Parathyroid adenoma (tissue), 2 donors: ENCODE measurements at regions not wholly inside any gene's neighbourhood (a gene's known extent, or its start where the extent isn't known, plus 50 kb on each side); places are given as distances from the start of the nearest gene placed in this dataset.
"Not testable (repeated sequence)": the region's sequence is repeated elsewhere in the genome, so short reads cannot be mapped to it uniquely, and the experiment has no call there.

Experiments used
- H2AFZ ChIP-seq: fragments of 300-600 bp; sonication (generic); one replicate; pipeline ENCODE4 v1.7.0; 2017; ENCODE audit warnings: antibody characterized with exemption, mild to moderate bottlenecking
- H3K27ac ChIP-seq: fragments of 300-600 bp; sonication (generic); one replicate; pipeline ENCODE4 v1.7.0; 2017
- H3K27me3 ChIP-seq: fragments of 300-600 bp; sonication (generic); one replicate; pipeline ENCODE4 v1.7.0; 2017; ENCODE audit warnings: low read length; ENCODE audit not compliant: control insufficient read depth, insufficient read depth
- H3K36me3 ChIP-seq: fragments of 300-600 bp; sonication (generic); one replicate; pipeline ENCODE4 v1.7.0; 2017; ENCODE audit warnings: low read length; ENCODE audit not compliant: control insufficient read depth, insufficient read depth
- H3K4me1 ChIP-seq: fragments of 300-600 bp; sonication (generic); one replicate; pipeline ENCODE4 v1.7.0; 2017; ENCODE audit warnings: control low read depth
- H3K4me2 ChIP-seq: fragments of 300-600 bp; sonication (generic); one replicate; pipeline ENCODE4 v1.7.0; 2017; ENCODE audit warnings: low read length
- H3K4me3 ChIP-seq: fragments of 300-600 bp; sonication (generic); one replicate; pipeline ENCODE4 v1.7.0; 2017; ENCODE audit warnings: low read depth, low read length
- H3K79me2 ChIP-seq: fragments of 300-600 bp; sonication (generic); one replicate; pipeline ENCODE4 v1.7.0; 2017; ENCODE audit warnings: control low read depth
- H3K9ac ChIP-seq: fragments of 300-600 bp; sonication (generic); one replicate; pipeline ENCODE4 v1.7.0; 2017; ENCODE audit warnings: mild to moderate bottlenecking
- H3K9me3 ChIP-seq: fragments of 300-600 bp; sonication (generic); one replicate; pipeline ENCODE4 v1.7.0; 2017; ENCODE audit warnings: low read length; ENCODE audit not compliant: control insufficient read depth
- TF ChIP-seq, protein P1 (sequence below): fragments of 300-600 bp; sonication (generic); IDR thresholded peaks from one replicate; pipeline ENCODE4 v1.7.0; 2017; ENCODE audit warnings: antibody characterized with exemption, mild to moderate bottlenecking
- donor health status: primary hyperparathyroidism.

DNA sequence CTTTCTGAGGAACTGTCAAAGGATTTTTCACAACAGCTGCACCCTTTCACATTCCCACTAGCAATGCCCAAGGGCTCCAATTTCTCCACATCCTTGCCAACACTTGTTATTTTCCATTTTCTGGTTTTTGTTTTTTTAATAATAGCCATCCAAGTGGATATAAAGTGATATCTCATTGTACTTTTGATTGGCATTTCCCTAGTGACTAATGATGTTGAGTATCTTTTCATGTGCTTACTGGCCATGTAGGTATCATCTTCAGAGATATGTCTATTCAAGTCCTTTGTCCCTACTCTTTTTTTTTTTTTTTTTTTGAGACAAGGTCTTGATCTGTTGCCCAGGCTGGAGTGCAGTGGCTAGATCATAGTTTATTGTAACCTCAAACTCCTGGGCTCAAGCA is 115.8 kb upstream of the HAND1 start:
- no peaks in the 10 kb centered on the region for H3K79me2 ChIP-seq
- TF ChIP-seq, protein P1, sequence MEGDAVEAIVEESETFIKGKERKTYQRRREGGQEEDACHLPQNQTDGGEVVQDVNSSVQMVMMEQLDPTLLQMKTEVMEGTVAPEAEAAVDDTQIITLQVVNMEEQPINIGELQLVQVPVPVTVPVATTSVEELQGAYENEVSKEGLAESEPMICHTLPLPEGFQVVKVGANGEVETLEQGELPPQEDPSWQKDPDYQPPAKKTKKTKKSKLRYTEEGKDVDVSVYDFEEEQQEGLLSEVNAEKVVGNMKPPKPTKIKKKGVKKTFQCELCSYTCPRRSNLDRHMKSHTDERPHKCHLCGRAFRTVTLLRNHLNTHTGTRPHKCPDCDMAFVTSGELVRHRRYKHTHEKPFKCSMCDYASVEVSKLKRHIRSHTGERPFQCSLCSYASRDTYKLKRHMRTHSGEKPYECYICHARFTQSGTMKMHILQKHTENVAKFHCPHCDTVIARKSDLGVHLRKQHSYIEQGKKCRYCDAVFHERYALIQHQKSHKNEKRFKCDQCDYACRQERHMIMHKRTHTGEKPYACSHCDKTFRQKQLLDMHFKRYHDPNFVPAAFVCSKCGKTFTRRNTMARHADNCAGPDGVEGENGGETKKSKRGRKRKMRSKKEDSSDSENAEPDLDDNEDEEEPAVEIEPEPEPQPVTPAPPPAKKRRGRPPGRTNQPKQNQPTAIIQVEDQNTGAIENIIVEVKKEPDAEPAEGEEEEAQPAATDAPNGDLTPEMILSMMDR = no peak
- no peaks in the 10 kb centered on the region for H3K27me3 ChIP-seq
- no peaks in the 10 kb centered on the region for H3K4me1 ChIP-seq
- no peaks in the 10 kb centered on the region for H3K36me3 ChIP-seq
- no peak overlapping the region for H3K9ac ChIP-seq
- H3K4me2 ChIP-seq = no peak overlapping the region
- H3K27ac ChIP-seq = no peak overlapping the region
- H2AFZ ChIP-seq = no peak overlapping the region
- no peaks in the 10 kb centered on the region for H3K9me3 ChIP-seq
- H3K4me3 ChIP-seq = no peak overlapping the region

DNA sequence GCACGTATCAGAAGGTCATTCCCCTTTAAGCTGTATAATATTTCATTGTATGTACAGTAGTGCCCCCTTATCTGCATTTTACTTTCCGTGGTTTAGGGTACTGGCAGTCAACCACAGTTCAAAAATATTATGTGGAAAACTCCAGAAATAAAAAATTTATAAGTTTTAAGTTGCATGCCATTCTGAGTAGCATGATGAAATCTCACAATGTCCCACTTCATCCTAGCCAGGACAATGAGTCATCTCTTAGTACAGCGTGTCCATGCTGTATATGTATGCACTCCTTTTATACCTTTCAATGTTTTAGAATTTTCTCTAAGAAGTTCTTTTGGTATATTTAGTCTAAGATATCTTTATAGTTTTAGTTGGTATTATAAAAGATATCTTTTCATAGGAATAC is 115.0 kb upstream of the HAND1 start:
- Histone ChIP-seq H3K27me3 (no peaks in the 10 kb centered on the region), H3K79me2 (no peaks in the 10 kb centered on the region), H3K4me1 (no peaks in the 10 kb centered on the region)

DNA sequence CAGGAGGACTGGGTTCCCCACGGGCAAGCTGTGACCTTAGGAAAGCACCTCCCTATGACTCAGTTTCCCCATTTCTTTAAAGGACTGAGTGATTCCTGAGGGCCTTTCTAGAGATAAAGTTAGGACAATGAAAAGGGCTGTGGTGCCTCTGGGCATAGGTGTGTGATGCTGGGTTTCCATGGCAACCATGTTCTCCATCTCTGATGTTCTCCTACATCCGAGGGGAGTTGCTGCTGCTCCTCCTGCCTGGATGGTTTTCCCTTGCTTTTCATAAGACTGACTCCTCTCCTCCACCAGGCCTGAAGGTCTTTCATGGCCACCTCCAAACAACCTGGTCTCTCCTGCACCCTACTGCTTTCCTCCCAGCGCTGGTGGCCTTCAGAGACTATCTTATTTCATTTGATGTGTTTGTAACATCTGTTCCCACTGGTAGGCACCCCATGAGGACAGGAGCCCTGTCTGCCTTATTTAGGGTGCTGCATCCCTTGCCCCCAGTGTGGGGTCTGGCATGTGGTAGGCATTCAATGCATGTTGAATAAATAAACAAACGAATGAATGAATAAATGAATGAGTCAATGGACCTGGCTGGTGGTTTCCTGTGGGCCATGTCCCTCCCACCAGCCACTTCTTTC is 112.2 kb upstream of the HAND1 start:
- Histone ChIP-seq H3K27me3 (no peaks in the 10 kb centered on the region), H3K79me2 (no peaks in the 10 kb centered on the region), H3K4me3 (no peak overlapping the region), H3K9me3 (no peaks in the 10 kb centered on the region), H3K36me3 (no peaks in the 10 kb centered on the region), H3K9ac (no peak overlapping the region), H3K27ac (no peak overlapping the region), H3K4me1 (no peaks in the 10 kb centered on the region), H3K4me2 (no peak overlapping the region), H2AFZ (no peak overlapping the region)
- TF ChIP-seq, protein P1 = no peak

More for the DNA sequence above, 115.0 kb upstream of the HAND1 start:
- Histone ChIP-seq H3K27ac (no peak overlapping the region), H2AFZ (no peak overlapping the region), H3K4me2 (no peak overlapping the region), H3K4me3 (no peak overlapping the region), H3K36me3 (no peaks in the 10 kb centered on the region), H3K9ac (no peak overlapping the region), H3K9me3 (no peaks in the 10 kb centered on the region)
- TF ChIP-seq, protein P1 = no peak

DNA sequence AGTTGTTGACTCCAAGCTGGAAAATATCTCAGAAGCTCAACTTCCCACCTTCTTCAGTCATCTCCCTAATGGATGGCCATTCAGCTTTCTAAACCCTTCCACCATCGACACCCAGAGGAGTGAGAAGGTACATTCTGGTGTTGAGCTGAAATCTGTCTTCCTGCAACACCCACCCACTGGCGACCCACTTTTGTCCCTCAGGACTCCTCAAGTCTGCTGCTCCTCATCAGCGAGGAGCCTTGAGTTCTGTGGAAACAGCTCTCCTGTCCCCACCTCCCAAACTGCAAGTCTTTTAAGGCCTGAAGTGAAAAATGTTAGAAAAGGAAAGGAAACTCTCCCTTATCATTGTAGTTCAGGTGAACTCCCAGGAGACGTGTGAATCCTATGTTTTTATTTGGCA is 111.5 kb upstream of the HAND1 start:
- no peak overlapping the region for H3K4me3 ChIP-seq
- TF ChIP-seq, protein P1 = no peak

GRCh38 chr5:154588833-154589425 is 110.9 kb upstream of the HAND1 start:
- not testable (repeated sequence) for H3K9ac ChIP-seq, H3K4me1 ChIP-seq, H3K79me2 ChIP-seq, H3K4me2 ChIP-seq, H3K27ac ChIP-seq, H3K9me3 ChIP-seq, H2AFZ ChIP-seq, H3K4me3 ChIP-seq, H3K36me3 ChIP-seq, H3K27me3 ChIP-seq

More for the DNA sequence above, 111.5 kb upstream of the HAND1 start:
- Histone ChIP-seq H3K4me2 (no peak overlapping the region), H3K9ac (no peak overlapping the region), H3K27ac (no peak overlapping the region), H2AFZ (no peak overlapping the region), H3K36me3 (no peaks in the 10 kb centered on the region), H3K79me2 (no peaks in the 10 kb centered on the region), H3K9me3 (no peaks in the 10 kb centered on the region), H3K4me1 (no peaks in the 10 kb centered on the region), H3K27me3 (no peaks in the 10 kb centered on the region)
